COLO668 (cell line): ENCODE measurements at regions not wholly inside any gene's neighbourhood (a gene's known extent, or its start where the extent isn't known, plus 50 kb on each side); places are given as distances from the start of the nearest gene placed in this dataset.
"Not testable (repeated sequence)": the region's sequence is repeated elsewhere in the genome, so short reads cannot be mapped to it uniquely, and the experiment has no call there.

ENCODE experiments used
- DNase-seq: peaks from one replicate; lab custom pipeline; 2025; ENCODE audit not compliant: unreplicated experiment; lab: John Stamatoyannopoulos, UW

DNA sequence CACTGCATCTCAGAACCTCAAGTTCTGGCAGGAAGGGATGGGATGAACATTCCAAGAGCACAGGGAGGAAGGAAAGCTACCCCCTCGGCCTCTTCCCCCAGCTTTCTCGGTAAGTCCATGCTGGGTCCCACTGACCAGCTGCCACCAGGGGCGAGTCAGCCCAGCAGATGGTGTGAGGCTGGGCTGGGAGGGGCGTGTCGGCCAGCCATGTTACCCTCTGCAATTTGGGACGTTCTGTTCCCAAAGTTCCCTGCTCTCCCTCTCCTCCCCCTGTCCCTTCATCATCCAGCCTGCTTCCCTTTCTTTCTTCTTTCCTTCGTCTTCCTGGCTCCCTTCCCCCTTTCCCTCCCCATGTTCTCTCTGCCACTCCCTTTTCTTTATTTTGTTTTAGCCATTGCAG lies 74.3 kb upstream of the TNP1 start:
- DNase-seq, result no peak

- no peak for DNase-seq
These were observed 73.1 kb upstream of the TNP1 start for GRCh38 chr2:216932863-216933548.

GRCh38 chr2:216932113-216932862 lies 72.4 kb upstream of the TNP1 start:
- DNase-seq, result no peak

- no peak for DNase-seq
These were observed 70.9 kb upstream of the TNP1 start for GRCh38 chr2:216930716-216931115.

DNA sequence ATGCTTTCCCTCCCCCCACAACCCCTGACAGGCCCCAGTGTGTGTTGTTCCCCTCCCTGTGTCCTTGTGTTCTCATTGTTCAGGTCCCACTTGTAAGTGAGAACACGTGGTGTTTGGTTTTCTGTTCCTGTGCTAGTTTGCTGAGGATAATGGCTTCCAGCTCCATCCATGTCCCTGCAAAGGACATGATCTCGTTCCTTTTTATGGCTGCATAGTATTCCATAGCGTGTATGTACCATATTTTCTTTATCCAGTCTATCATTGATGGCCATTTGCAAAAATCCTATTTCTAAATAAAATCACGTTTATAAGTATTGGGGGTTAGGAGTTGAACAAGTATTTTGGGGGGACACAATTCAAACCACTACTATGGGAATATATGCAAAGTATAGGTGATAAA lies 69.5 kb upstream of the TNP1 start:
- DNase-seq, result not testable (repeated sequence)

DNA sequence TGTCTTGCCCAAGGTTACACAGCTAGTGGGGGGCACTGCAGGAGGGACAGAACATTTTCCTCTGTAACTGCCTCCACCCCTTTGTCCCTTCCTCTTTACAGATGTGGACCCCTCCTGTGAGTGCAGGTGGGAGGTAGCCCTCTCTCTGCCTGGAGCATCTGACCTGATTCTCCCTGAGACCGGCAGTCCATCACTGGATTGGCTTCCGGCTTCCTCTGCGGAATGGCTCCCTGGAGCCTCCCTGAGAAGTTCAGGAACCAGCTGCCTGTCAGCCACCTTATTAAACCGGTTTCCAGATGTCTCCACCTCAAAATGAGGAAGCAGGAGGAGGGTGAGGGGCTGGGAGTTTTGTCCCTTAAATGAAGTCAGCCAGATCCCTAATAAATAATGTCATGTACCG lies 67.3 kb upstream of the TNP1 start:
- no peak for DNase-seq

DNA sequence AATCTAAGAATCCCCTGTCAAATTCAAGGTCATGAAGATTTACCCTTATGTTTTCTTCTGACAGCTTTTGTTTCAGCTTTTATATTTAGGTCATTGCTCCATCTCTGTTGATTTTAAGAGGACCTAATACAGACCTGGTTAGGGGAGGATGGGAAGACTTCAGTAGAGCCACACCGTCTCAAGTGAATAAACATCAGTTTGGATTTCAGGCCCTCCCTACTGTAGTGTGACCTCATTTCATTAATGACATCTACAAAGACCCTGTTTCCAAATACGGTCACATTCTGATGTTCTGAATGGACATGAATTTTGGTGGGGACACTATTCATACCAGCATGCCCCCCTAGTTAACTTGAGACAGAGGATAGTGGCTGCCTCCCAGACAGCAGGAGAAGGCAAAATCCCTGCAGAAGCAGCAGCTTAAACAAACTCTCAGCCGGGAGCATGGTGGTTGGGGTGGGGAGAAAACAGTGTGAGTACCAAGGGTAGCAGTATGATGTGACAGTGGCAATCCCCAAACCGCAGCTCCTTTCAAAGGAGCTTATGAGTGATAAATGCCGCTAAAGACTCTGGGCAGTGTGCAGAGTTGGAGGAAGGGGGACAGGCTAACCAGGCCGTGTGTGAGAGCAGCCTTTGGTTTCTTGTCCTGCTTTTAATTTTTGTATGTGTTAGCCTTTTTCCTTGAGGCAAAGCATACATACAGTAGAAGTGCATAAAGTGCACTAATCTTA lies 65.9 kb upstream of the TNP1 start:
- no peak for DNase-seq

- no peak for DNase-seq
These were observed 65.1 kb upstream of the TNP1 start for GRCh38 chr2:216925006-216925405.

DNA sequence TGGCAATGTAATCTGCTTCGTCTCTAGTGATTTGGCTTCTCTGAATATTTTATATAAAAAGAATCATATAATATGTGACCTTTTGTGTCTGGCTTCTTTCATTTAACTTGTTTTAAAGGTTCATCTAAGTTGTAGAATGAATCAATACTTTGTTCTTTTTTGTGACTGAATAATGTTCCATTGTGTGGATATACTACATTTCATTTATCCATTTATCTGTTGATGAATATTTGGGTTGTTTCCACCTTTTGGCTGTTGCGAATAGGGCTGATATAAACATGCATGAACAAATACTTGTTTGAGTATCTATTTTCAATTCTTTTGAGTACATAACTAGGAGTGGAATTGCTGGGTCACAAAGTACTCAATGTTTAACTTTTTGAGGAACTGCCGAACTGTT lies 63.8 kb upstream of the TNP1 start:
- DNase-seq, result no peak

- no peak for DNase-seq
These were observed 62.4 kb upstream of the TNP1 start for GRCh38 chr2:216922175-216922780.

DNA sequence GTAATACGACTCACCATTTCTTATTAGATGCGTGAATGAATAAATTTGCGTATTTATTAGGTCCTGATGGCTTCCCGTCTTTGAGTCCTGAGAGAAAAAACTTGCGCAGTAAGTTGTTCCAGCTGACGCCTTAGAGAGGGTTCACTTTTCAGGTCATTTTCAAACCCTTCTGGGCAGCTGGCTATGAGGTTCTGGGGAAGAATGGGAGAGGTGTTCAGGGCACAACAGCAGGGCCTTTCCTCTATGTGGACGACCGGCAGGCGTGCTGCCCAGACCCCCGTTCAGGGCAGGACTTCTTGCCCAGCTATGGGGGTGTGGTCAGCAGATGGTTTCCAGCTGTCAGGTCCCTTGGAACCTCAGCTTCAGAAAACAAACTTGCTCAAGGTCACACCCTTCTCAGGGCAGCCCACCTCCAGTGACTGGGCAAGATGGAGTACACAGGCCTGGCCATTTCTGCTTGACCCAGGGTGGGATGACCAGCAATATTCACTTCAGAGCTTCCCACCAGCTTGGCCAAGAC lies 61.1 kb upstream of the TNP1 start:
- no peak for DNase-seq

GRCh38 chr2:216920143-216920876 lies 60.4 kb upstream of the TNP1 start:
- DNase-seq, result no peak

DNA sequence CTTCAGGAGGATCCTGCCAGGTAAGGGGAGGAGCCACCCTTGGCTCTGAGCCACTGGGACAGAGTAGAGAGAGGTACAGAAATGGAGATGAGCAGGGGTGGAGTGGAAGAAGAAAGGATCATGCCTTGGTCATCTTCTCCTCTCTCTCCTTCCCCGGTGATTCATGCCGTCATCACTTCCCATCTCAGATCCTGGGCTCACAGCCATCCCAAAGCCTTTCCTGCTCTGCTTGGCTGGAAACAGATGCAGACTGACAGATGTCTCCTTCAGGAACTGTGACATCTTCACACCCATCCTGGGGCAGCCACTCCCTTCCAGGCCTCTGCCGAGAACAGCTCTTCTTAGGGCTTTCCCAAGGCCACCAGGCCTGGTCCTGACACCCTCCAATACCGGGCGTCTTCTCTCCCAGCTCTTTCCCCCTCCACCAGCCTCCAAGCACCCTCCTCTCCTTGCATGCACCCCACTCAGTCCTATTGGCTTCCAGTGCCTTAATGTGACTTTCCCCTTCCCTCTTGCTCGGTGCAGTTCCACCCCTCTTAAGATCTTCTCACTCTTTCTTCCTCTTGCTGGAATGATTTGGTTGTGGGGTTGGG lies 58.3 kb upstream of the TNP1 start:
- DNase-seq, result no peak

- no peak for DNase-seq
These were observed 57.2 kb upstream of the TNP1 start for GRCh38 chr2:216916956-216917650.

DNA sequence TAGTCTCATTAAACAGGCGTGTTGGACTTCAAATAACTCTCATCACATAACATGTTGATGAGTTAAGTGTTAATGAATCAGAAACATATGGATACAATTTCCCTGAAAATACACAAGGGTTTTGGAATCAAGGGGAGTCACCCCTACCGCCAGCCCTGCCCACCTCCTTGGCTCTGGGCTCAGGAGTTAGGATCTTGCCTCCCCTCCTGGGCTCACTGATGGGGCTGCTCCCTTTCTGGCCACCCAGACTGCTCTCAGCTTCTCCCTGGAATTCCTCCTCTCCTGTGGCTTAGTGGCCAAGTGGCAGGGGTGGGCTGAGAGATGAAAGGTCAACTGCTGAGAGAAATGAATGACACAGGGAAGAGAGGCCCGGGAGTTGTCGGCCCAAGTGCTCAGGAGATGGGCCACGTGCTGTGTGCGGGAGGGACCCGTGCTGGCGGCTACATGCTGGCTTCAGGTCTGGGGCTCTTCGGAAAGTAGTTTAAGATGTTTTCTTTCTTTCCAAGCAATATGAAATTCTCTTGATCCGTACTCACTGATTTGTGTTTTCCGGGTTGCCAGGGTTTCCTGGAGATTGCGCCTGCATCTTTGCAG lies 55.8 kb upstream of the TNP1 start:
- DNase-seq, result no peak

DNA sequence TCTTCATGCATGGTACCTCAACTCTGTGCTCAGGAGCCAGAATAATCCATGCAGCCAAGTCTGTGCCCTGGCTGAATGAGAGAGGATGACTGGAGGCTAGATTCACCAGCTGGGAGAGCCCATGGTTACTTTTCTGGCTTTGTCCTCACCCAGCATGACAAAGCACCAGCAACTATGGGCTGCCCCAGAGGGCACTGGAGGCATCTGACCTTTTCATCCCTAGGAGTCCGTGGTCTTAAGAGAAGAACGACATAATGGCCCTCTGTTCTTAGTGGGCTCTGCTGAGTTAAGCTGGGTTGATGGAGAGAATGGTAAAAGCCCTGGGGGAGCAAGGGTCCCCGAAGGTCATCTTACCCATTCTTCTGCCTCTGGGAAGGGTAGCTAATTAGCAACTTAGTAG lies 54.6 kb upstream of the TNP1 start:
- DNase-seq, result no peak

DNA sequence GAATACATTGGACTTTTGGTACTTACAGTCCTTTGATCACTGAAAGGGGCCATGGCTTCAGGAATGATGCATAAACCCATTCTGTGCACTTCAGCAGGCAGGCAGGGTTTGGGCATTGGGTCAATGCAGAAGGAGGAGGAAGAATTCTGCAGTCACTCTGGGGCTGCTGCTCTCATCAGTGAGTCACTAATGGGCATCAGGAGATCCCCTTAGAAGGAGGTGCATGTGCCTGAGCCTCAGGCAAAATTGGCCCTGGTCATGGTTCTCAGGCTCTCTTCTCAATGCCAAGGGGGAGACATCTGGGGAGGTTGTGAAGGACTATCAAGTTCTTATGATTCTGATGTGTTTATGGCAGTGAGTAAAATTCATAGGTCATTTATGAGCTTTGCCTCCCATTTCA lies 52.0 kb upstream of the TNP1 start:
- no peak for DNase-seq

DNA sequence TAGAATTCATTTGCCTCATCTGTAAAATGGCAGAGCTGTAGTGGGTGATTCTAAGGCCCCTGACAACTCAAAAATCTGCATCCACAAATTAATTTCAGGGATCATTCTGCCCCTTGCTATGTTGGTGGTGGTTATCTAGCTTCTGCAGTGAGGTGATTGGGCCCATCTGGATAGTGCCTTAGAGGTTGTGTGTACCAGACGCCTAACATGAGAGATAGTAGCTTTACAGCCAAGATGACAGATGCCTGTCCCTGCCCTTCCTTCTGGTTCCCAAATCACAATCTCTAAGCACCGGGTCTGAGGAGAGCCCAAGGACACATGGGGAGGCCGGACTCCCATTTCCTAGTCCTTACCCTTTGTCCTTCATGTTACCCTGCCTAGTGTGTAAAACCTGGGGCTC lies 51.1 kb upstream of the TNP1 start:
- DNase-seq, result no peak

- DNase-seq, result no peak
These were observed 49.8 kb upstream of the TNP1 start for GRCh38 chr2:216909541-216910210.
